Loucy (cell line): ENCODE measurements at regions not wholly inside any gene's neighbourhood (a gene's known extent, or its start where the extent isn't known, plus 50 kb on each side); places are given as distances from the start of the nearest gene placed in this dataset.

Experiments
- EZH2phosphoT487 ChIP-seq: fragments of 200-600 bp; IDR thresholded peaks from 2 replicates; pipeline ENCODE4 v1.6.1; 2018; ENCODE audit warnings: antibody characterized with exemption, mild to moderate bottlenecking, moderate library complexity, borderline replicate concordance
- TF ChIP-seq, protein P1 (sequence below): fragments of 200-600 bp; sonication (generic); conservative IDR thresholded peaks from 2 replicates; pipeline ENCODE4 v1.5.1; 2014; ENCODE audit warnings: mild to moderate bottlenecking, antibody characterized with exemption, low read length

DNA sequence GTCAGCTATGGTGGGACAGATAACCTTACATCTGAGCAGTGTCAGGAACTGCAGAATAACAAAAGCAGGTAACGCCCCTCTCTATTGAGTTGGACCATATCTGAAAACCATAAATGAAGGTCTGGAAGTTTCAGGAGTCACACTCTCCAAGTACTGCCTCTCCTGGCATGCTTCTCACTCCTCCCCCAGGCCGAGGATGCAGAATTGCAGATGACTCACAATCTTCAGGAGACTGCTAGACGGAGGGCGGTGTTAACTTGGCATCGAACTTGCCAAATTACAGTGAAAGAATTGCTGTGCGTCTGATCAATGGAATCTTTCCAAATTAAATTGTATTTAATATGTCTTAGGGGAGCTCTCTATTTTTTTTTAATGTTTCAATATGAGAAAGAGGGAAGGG lies 67.1 kb upstream of the TRIM2 start:
- TF ChIP-seq, protein P1, sequence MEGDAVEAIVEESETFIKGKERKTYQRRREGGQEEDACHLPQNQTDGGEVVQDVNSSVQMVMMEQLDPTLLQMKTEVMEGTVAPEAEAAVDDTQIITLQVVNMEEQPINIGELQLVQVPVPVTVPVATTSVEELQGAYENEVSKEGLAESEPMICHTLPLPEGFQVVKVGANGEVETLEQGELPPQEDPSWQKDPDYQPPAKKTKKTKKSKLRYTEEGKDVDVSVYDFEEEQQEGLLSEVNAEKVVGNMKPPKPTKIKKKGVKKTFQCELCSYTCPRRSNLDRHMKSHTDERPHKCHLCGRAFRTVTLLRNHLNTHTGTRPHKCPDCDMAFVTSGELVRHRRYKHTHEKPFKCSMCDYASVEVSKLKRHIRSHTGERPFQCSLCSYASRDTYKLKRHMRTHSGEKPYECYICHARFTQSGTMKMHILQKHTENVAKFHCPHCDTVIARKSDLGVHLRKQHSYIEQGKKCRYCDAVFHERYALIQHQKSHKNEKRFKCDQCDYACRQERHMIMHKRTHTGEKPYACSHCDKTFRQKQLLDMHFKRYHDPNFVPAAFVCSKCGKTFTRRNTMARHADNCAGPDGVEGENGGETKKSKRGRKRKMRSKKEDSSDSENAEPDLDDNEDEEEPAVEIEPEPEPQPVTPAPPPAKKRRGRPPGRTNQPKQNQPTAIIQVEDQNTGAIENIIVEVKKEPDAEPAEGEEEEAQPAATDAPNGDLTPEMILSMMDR = no peak
- no peak for TF ChIP-seq EZH2phosphoT487
